ENCODE measurements at regions not wholly inside any gene's neighbourhood (a gene's known extent, or its start where the extent isn't known, plus 50 kb on each side); places are given as distances from the start of the nearest gene placed in this dataset.

DNA sequence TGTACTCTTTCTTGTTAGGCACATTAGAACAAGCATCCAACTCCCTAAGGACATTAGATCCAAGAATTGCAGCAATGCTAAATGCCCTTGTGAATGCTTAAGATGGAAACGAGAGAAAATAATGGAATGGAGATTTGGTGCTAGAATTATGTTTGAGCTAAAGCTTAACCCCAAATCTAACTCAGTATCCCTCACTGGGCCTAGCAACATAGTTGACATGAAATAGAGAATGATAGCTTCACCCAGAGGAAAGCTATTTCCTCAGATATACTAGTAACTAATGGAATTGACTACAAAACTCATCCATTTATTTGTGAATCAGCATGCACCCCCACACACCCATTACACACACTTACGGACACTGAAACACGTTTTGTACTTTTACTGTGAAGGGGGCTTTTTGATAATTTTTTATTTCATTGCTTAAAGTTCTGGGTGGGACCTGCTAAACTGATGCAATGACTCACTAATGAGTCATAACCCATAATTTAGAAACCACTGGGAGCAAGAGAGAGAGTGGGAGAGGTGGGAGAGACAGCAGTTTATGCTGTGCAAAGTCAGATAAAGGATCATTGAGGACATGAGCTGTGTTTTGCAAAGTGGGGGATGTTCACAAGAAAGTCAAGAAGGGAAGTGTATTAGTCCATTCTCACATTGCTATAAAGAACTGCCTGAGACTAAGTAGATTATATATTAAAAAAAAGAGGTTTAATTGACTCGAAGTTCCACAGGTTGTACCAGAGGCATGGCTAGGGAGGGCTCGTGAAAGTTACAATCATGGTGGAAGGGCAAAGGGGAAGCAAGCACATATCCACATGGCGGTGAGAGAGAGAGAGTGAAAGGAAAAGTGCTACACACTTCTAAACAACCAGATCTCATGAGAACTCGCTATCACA, 382.7 kb downstream of the SFMBT2 start:
- no peak overlapping the region for H2AFZ ChIP-seq (ENCODE audit: low read depth, low read length)
- no TSS peak for BruUV-seq (replicated peaks)
- no peak for DNase-seq (ENCODE audit: low read depth, low spot score)
- no peaks in the 10 kb centered on the region for H4K20me1 ChIP-seq (replicated peaks; ENCODE audit: control insufficient read depth, extremely low read depth, insufficient read depth, low read length)
- H3K4me2 ChIP-seq (ENCODE audit: insufficient read depth, low read length), result no peak overlapping the region
- H3K9me1 ChIP-seq (replicated peaks; ENCODE audit: control insufficient read depth, extremely low read depth, insufficient read depth, low read length), result no peaks in the 10 kb centered on the region
- H3K27ac ChIP-seq (ENCODE audit: insufficient read depth, low read depth, low read length), result no peak overlapping the region
- no peaks in the 10 kb centered on the region for H3K27me3 ChIP-seq (ENCODE audit: control insufficient read depth in 2 of 2, insufficient read depth in 2 of 2, low read length in 2 of 2)
- no peaks in the 10 kb centered on the region for H3K79me2 ChIP-seq (ENCODE audit: control insufficient read depth, insufficient read depth, low read length)
- dilution Hi-C loops (cut with MboI; ENCODE audit: extremely low pct_ligation_motif_present, low sequenced_read_pairs), result no loop called here
- H3K36me3 ChIP-seq (ENCODE audit: control insufficient read depth in 2 of 2, extremely low read depth in 1 of 2, insufficient read depth in 2 of 2, low read length in 2 of 2), result no peaks in the 10 kb centered on the region
- TF ChIP-seq MYC (IDR thresholded peaks at IDR 0.05; ENCODE audit: low read depth, low read length) (no peak), MAX (IDR thresholded peaks at IDR 0.05; ENCODE audit: insufficient read depth, insufficient read length) (no peak), GATA2 (IDR thresholded peaks at IDR 0.05; ENCODE audit: insufficient read depth, insufficient read length, low read depth, low read length) (no peak), JUN (IDR thresholded peaks at IDR 0.05; ENCODE audit: borderline replicate concordance, insufficient read depth, insufficient read length, low read depth) (no peak), POLR2A (IDR thresholded peaks at IDR 0.05; ENCODE audit: low read depth, low read length) (no peak), FOS (IDR thresholded peaks at IDR 0.05; ENCODE audit: borderline replicate concordance, insufficient read depth, low read length) (no peak), EZH2 (IDR thresholded peaks at IDR 0.05; ENCODE audit: borderline replicate concordance, low read depth, low read length, severe bottlenecking) (no peak), POLR2AphosphoS5 (IDR thresholded peaks at IDR 0.05; ENCODE audit: insufficient read depth, low read depth, low read length) (no peak)
- TF ChIP-seq, protein P1, sequence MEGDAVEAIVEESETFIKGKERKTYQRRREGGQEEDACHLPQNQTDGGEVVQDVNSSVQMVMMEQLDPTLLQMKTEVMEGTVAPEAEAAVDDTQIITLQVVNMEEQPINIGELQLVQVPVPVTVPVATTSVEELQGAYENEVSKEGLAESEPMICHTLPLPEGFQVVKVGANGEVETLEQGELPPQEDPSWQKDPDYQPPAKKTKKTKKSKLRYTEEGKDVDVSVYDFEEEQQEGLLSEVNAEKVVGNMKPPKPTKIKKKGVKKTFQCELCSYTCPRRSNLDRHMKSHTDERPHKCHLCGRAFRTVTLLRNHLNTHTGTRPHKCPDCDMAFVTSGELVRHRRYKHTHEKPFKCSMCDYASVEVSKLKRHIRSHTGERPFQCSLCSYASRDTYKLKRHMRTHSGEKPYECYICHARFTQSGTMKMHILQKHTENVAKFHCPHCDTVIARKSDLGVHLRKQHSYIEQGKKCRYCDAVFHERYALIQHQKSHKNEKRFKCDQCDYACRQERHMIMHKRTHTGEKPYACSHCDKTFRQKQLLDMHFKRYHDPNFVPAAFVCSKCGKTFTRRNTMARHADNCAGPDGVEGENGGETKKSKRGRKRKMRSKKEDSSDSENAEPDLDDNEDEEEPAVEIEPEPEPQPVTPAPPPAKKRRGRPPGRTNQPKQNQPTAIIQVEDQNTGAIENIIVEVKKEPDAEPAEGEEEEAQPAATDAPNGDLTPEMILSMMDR (IDR thresholded peaks at IDR 0.05; ENCODE audit: extremely low read depth in 1 of 2, insufficient read depth in 1 of 2, low read depth in 1 of 2, low read length in 2 of 2), result no peak
- CTCF ChIA-PET, result no interaction called here
- no peak overlapping the region for H3K9ac ChIP-seq (replicated peaks; ENCODE audit: extremely low read depth, insufficient read depth, low read length)
- FAIRE-seq, result no peak
- H3K4me3 ChIP-seq (replicated peaks in 1 of 3; ENCODE audit: insufficient read depth in 1 of 3, low read depth in 1 of 3, low read length in 3 of 3), result no peak overlapping the region
- POLR2A ChIA-PET, result no interaction called here
- H3K4me1 ChIP-seq (ENCODE audit: control insufficient read depth, extremely low read depth, insufficient read depth, low read length), result no peaks in the 10 kb centered on the region
- intact Hi-C loops (cut with micrococcal nuclease), result no loop called here
- no peaks in the 10 kb centered on the region for H3K9me3 ChIP-seq (replicated peaks; ENCODE audit: control insufficient read depth, insufficient read depth, low read length)
